Dermis blood vessel endothelial cell (primary cell): ENCODE measurements at regions not wholly inside any gene's neighbourhood (a gene's known extent, or its start where the extent isn't known, plus 50 kb on each side); places are given as distances from the start of the nearest gene placed in this dataset.

Experiments
- DNase-seq: peaks from one replicate; pipeline ENCODE4 v3.0.0; 2010

- DNase-seq: no peak
Measured at GRCh38 chr6:91877994-91878393, 1291.1 kb upstream of the MAP3K7 start.

GRCh38 chr6:91874971-91875370 lies 1288.1 kb upstream of the MAP3K7 start:
- DNase-seq: no peak

- no peak for DNase-seq
Measured at GRCh38 chr6:91868539-91869202, 1281.8 kb upstream of the MAP3K7 start.

GRCh38 chr6:91865889-91866288 lies 1279.0 kb upstream of the MAP3K7 start:
- no peak for DNase-seq

GRCh38 chr6:91864911-91865310 lies 1278.0 kb upstream of the MAP3K7 start:
- DNase-seq: no peak

- no peak for DNase-seq
Measured at GRCh38 chr6:91860541-91861335, 1273.9 kb upstream of the MAP3K7 start.

GRCh38 chr6:91852252-91852651 lies 1265.4 kb upstream of the MAP3K7 start:
- no peak for DNase-seq

GRCh38 chr6:91834813-91835212 lies 1247.9 kb upstream of the MAP3K7 start:
- DNase-seq: no peak

GRCh38 chr6:91827151-91827550 lies 1240.3 kb upstream of the MAP3K7 start:
- DNase-seq: no peak

- DNase-seq: no peak
Measured at GRCh38 chr6:91826128-91826527, 1239.3 kb upstream of the MAP3K7 start.

GRCh38 chr6:91824331-91824730 lies 1237.5 kb upstream of the MAP3K7 start:
- no peak for DNase-seq

- no peak for DNase-seq
Measured at GRCh38 chr6:91822581-91822980, 1235.7 kb upstream of the MAP3K7 start.

GRCh38 chr6:91816335-91816734 lies 1229.5 kb upstream of the MAP3K7 start:
- DNase-seq: no peak

- DNase-seq: no peak
Measured at GRCh38 chr6:91813641-91814040, 1226.8 kb upstream of the MAP3K7 start.

- DNase-seq: no peak
Measured at GRCh38 chr6:91812596-91813274, 1225.9 kb upstream of the MAP3K7 start.

- DNase-seq: no peak
Measured at GRCh38 chr6:91804981-91805380, 1218.1 kb upstream of the MAP3K7 start.

GRCh38 chr6:91802431-91802830 lies 1215.6 kb upstream of the MAP3K7 start:
- DNase-seq: no peak

GRCh38 chr6:91796603-91797002 lies 1209.7 kb upstream of the MAP3K7 start:
- DNase-seq: no peak

GRCh38 chr6:91788501-91788900 lies 1201.6 kb upstream of the MAP3K7 start:
- no peak for DNase-seq

- DNase-seq: no peak
Measured at GRCh38 chr6:91786474-91787184, 1199.8 kb upstream of the MAP3K7 start.

GRCh38 chr6:91782802-91783201 lies 1195.9 kb upstream of the MAP3K7 start:
- DNase-seq: no peak

GRCh38 chr6:91781946-91782345 lies 1195.1 kb upstream of the MAP3K7 start:
- DNase-seq: no peak

GRCh38 chr6:91780270-91780669 lies 1193.4 kb upstream of the MAP3K7 start:
- DNase-seq: no peak
